ENCODE measurements at regions not wholly inside any gene's neighbourhood (a gene's known extent, or its start where the extent isn't known, plus 50 kb on each side); places are given as distances from the start of the nearest gene placed in this dataset.

- TF ChIP-seq, protein P1, sequence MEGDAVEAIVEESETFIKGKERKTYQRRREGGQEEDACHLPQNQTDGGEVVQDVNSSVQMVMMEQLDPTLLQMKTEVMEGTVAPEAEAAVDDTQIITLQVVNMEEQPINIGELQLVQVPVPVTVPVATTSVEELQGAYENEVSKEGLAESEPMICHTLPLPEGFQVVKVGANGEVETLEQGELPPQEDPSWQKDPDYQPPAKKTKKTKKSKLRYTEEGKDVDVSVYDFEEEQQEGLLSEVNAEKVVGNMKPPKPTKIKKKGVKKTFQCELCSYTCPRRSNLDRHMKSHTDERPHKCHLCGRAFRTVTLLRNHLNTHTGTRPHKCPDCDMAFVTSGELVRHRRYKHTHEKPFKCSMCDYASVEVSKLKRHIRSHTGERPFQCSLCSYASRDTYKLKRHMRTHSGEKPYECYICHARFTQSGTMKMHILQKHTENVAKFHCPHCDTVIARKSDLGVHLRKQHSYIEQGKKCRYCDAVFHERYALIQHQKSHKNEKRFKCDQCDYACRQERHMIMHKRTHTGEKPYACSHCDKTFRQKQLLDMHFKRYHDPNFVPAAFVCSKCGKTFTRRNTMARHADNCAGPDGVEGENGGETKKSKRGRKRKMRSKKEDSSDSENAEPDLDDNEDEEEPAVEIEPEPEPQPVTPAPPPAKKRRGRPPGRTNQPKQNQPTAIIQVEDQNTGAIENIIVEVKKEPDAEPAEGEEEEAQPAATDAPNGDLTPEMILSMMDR (IDR thresholded peaks at IDR 0.05): no peak
- TF ChIP-seq POLR2A (IDR thresholded peaks at IDR 0.05; ENCODE audit: low read depth) (no peak), EP300 (IDR thresholded peaks at IDR 0.05) (no peak), POLR2AphosphoS5 (IDR thresholded peaks at IDR 0.05) (no peak)
Observed at GRCh38 chr1:82441402-82441801, 640.7 kb downstream of the ADGRL2 start.
